Ecto neural progenitor cell (in vitro differentiated cells): ENCODE measurements at regions not wholly inside any gene's neighbourhood (a gene's known extent, or its start where the extent isn't known, plus 50 kb on each side); places are given as distances from the start of the nearest gene placed in this dataset.

Experiments used
- DNase-seq: peaks from one replicate; pipeline ENCODE4 v3.0.0-alpha.2; 2018; ENCODE audit warnings: low spot score

- no peak for DNase-seq
Measured at GRCh38 chr15:59953392-59953883, 50.7 kb upstream of the FOXB1 start.

DNA sequence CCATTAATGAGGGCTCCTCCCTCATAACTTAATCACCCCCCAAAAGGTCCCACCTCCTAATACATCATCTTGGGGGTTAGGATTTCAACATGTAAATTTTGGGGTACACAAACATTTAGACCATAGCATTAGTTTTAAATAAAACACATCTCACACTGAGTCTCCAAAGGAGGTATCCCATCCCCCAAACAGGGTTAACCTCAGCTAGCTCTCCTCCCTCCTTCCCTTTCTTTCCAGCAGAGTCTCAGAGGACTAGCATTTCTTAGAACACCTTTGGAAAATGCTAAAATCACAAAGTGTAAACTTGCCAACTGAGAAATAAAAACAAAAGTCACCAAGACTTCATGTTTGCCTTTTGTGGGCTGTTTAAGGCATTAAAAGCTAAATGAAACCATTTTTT is 51.2 kb upstream of the FOXB1 start:
- no peak for DNase-seq

- DNase-seq, result no peak
Measured at GRCh38 chr15:59950603-59951388, 53.3 kb upstream of the FOXB1 start.

DNA sequence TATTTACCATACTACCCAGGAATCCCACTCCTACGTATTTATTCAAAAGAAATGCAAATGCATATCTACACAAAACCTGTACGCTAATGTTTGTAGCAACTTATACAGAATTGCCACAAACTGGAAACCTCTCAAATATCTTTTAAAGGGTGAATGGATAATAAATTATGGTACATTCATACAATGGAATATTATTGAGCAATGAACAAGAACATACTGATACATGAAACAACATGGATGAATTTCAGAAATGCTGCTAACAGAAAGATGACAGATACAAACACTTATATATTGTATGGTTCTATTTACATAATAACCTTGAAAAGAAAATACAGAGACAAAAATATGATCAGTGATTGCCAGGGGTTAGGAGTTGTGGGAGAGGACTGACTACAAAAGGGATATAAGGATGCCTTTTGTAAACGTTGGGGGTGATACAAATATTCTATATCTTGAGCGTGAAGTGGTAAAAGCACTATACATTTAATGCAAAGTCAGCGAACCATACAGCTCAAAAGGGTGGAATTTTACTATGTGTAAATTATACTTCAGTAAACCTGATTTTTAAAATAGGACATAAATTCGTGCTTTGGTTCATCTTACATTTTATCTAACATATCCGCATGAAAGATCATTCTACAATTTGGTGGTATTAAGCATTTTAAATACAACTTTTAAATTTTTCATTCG is 55.0 kb upstream of the FOXB1 start:
- no peak for DNase-seq

GRCh38 chr15:59946084-59946483 is 58.0 kb upstream of the FOXB1 start:
- DNase-seq, result no peak

GRCh38 chr15:59945036-59945435 is 59.1 kb upstream of the FOXB1 start:
- DNase-seq, result no peak

DNA sequence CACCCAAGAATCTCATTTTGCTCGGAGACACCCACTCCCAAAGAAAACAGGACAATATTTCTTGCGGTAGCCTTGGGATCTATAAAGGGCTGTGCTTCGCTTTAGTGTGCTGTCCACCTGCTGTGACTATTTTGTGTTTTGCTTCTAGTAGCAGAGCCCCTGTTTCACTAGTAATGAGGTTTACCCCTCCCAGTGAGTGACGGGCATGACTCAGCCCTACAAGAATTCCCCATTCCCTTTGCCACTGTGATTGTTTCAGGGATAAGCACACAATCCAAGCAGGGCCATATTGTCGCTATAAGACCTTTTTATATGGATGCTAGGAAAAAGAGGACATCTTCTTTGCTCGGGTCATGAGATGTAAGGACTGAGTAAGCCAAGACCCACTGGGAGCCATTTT is 62.5 kb upstream of the FOXB1 start:
- no peak for DNase-seq

- no peak for DNase-seq
Measured at GRCh38 chr15:59940928-59941327, 63.2 kb upstream of the FOXB1 start.

- no peak for DNase-seq
Measured at GRCh38 chr15:59940456-59940855, 63.7 kb upstream of the FOXB1 start.

DNA sequence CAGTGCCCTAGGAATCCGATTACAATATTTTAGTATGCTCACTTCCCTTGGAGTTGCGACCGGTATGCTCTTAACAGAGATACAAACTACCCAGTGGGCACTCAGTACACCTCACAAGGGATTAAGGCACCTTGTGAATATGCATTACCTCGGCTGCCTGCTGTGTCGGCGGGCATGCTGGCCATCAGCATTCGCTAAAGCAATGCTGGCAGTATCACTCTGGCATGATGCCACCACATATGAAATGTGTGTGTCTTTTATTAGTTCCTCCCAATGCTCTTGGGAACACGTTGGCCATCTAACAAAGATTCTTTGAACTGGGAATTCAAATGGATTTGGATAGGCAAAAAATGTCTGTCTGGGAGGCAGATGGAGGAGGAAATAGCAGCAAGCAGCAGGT is 67.4 kb upstream of the FOXB1 start:
- no peak for DNase-seq

GRCh38 chr15:59933607-59934006 is 70.5 kb upstream of the FOXB1 start:
- no peak for DNase-seq

GRCh38 chr15:59931646-59932261 is 72.4 kb upstream of the FOXB1 start:
- DNase-seq, result no peak

GRCh38 chr15:59924812-59925522 is 79.1 kb upstream of the FOXB1 start:
- DNase-seq, result no peak

DNA sequence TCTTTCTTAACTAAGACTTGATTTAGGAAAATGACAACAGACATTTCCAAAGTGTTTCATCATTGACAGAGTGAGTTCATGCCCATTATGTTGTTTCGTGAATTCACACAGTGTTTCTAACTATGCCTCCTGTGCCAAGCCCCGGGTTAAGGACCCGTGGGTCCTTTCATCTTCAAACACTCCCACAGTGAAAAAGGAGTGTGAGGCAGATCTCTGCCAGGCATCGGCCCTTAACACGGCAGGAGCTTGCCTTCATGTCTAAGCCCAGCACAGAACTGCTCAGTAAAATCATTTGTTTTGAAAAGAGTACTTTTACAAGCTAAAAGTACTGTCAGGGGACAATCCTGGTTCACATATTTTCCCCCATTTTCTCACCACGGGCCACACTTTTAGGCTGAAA is 80.0 kb upstream of the FOXB1 start:
- DNase-seq, result no peak

DNA sequence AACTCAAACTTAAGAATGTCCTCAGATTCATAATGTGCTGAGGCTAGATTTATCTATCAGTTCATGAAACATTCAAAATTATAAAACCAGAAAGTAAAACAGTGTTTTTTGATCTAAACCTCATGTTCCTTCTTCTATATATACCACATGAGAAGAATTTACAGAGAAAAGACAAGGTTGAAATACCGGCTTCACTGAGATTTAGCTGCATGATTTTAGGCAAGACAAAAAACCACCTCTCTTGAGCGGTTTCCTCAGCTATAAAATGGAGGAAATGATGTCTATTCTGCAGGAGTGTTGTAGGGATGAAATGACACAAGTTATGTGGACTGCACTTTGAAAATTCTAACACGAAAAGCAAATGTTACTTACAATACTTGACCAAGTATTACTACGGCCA is 80.6 kb upstream of the FOXB1 start:
- no peak for DNase-seq

DNA sequence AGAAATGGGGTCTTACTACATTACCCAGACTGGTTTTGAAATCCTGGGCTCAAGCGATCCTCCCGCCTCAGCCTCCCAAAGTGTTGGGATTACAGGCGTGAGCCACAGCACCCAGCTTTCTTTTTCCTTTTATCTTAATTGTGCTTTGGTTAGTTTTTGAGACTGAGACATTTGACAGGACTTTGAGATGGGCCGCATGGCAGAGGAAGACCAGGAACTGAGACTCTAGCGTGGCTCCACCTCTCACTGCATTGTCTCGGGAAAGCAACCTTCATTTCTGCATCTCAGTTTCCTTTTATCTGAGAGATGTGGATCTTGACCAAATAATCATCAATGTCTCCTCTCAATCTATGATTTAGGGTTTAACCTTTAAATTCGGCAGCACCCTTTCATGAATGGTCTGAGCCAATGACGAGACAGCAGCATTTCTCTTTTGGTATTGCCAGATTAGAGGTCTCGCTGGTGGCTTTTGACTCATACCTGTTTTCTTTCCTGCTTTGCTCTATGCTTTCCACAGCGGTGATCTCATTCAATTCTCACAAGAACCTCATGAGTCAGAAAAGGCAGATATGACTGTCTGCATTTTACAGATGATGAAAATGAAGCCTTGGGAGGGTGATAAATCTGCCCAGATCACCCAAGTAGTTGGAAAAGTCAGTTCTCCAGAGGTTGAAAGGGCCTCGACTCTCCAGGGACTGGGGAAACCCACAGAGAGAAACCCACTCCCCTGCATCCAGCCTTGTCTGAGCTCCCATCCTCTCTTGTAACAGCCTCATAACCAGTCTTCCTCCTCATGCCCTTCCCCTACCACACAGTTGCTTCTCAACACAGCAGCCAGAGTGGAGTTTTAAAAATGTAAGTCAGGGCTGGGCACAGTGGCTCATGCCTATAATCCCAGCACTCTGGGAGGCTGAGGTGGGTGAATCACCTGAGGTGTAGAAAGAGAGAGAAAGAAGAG is 84.8 kb upstream of the FOXB1 start:
- DNase-seq, result no peak

DNA sequence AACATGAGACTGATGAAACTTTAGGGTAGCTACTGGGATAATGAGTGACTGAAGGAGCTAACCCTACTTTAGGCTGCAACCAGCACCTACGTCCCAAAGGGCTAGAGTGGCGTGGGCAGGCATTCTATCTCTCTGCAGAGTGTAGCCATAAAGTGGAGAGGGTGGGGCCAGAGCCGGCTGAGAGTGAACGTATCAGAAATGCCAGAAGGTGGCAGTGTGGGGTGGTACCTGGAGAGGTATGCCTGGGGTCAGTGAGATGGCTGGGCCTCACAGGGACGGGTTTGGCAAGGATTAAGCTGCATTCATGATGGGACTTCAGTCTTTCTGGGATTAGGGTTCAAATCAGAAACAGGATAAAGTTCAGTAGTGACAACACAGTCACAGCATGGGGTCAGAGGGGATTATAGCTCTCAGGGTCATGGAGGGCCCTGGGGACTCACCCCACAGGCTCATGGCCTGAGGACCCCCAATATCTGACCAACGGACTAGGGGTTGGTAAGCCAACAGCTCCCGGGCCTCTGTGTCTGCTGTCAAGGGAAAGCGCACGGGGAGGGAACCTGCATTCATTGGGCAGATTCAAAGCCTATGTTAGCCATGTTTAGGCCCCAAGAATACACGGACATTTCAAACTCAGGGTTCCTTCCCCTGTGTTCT is 86.5 kb upstream of the FOXB1 start:
- peak; percentile 84 for DNase-seq

GRCh38 chr15:59906046-59906445 is 98.1 kb upstream of the FOXB1 start:
- DNase-seq, result no peak

DNA sequence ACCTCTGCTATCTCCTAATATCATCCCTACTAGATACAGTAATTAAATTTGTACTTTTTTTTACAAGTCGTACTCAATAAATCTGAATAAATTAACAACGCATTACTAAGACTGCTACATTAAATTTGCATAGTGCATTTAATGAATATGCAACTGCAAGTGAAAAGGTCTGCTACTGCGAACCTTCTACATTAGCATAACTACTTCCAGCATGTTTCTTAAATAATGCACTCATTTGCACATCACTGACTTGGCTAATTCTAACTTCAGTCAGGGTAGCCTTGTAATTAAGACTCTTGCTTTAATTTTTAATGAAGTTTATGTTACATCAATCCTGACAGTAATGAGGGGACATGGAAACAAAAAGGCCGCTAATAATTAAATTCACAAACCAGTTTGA is 98.9 kb upstream of the FOXB1 start:
- no peak for DNase-seq

DNA sequence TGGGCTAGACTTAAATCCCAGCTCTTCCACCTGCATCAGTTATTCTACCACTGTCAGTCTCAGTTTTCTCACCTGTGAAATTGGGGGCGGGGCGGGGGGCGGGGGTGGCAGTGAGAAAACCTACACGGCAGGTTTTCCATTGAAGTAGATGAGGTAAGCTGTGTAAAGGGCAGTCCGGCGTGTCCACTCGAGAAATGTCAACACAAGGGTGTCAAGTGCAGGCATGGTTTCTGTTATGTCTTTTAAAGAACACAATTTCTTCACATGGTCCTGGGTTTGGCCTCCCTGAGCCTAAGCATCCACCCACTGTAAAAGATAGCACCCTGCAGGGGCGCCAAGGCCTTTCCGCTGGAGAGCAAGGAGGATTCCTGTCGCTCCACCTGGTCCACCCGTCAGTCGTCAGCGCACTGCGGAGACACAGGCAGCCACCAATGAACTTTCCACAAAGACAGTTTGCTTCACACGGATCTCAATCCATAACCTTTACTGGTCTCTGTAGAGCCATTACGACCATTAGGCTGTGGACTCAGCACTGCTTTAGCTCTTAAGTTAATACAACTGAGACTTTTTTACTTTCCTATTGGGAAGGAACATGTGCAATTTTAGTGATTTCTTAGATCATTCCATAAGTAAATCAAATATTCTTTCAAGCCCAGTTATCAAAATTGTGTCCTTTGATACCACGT is 99.5 kb upstream of the FOXB1 start:
- no peak for DNase-seq
